NT2/D1 (cell line): ENCODE measurements at regions not wholly inside any gene's neighbourhood (a gene's known extent, or its start where the extent isn't known, plus 50 kb on each side); places are given as distances from the start of the nearest gene placed in this dataset.

ENCODE experiments used
- YY1 ChIP-seq: IDR thresholded peaks from 2 replicates; pipeline ENCODE4 v1.6.1; 2011; ENCODE audit not compliant: insufficient read length, insufficient read depth
- ZNF274 ChIP-seq: IDR thresholded peaks from 2 replicates; pipeline ENCODE4 v1.6.1; 2011; ENCODE audit warnings: mild to moderate bottlenecking, low read depth, low read length

GRCh38 chr2:184030245-184030644 lies 568.1 kb upstream of the ZNF804A start:
- TF ChIP-seq YY1 (no peak), ZNF274 (no peak)
